DND-41 (cell line): ENCODE measurements at regions not wholly inside any gene's neighbourhood (a gene's known extent, or its start where the extent isn't known, plus 50 kb on each side); places are given as distances from the start of the nearest gene placed in this dataset.

Experiments used
- CTCF ChIP-seq: IDR thresholded peaks from 2 replicates; pipeline ENCODE4 v1.5.1; 2012; ENCODE audit warnings: borderline replicate concordance, low read length, moderate library complexity, mild to moderate bottlenecking; ENCODE audit not compliant: poor library complexity, severe bottlenecking; ENCODE audit errors: extremely low read depth
- EZH2 ChIP-seq: IDR thresholded peaks from 3 replicates; pipeline ENCODE4 v1.6.1; 2012; ENCODE audit warnings: borderline replicate concordance, low read depth, mild to moderate bottlenecking, moderate library complexity, low read length, inconsistent platforms; ENCODE audit not compliant: severe bottlenecking

- no peak for TF ChIP-seq EZH2
- TF ChIP-seq CTCF = no peak
Observed at GRCh38 chrX:125628435-125628834, 308.8 kb downstream of the TEX13C start.
